A172 (cell line): ENCODE measurements at regions not wholly inside any gene's neighbourhood (a gene's known extent, or its start where the extent isn't known, plus 50 kb on each side); places are given as distances from the start of the nearest gene placed in this dataset.

ENCODE experiments used
- DNase-seq: peaks from one replicate; pipeline ENCODE4 v3.0.0-alpha.2; 2015; ENCODE audit warnings: low spot score

DNA sequence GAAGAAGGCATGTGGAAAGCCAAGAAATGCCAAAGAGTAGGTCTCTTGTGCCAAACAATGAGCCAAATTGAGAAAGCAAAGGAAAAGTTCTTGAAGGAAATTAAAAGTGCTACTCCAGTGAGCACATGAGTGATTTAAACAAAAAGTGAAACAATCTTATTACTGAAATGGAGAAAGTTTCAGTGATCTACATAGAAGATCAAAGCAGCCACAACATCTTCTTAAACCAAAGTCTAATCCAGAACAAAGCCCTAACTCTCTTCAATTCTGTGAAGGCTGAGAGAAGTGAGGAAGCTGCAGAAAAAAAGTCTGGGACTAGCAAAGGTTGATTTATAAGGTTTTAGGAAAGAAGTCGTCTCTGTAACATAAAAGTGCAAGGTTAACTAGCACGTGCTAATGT lies 259.6 kb downstream of the FLRT2 start:
- no peak for DNase-seq

- DNase-seq: no peak
These were observed 258.7 kb downstream of the FLRT2 start for GRCh38 chr14:85788470-85789233.

GRCh38 chr14:85766295-85766694 lies 236.4 kb downstream of the FLRT2 start:
- DNase-seq: no peak

DNA sequence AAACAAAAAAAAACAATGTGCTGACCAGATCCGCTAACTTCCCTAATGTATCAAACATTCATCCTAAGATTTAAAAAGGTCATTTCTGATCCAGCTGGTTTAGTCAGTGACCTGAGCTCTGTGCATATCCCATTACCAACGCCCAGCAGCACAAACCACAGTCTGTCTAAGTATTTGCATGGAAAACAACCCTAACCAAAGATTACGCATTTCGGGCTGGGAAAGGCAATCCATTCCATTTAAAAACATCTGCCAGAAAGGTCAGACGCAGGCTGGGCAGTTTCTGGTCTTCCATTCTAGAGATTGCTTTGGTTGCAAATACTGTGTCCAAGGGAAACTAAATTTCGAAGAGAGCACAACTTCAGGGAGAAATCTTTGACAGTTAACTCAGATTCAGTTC lies 234.9 kb downstream of the FLRT2 start:
- no peak for DNase-seq

DNA sequence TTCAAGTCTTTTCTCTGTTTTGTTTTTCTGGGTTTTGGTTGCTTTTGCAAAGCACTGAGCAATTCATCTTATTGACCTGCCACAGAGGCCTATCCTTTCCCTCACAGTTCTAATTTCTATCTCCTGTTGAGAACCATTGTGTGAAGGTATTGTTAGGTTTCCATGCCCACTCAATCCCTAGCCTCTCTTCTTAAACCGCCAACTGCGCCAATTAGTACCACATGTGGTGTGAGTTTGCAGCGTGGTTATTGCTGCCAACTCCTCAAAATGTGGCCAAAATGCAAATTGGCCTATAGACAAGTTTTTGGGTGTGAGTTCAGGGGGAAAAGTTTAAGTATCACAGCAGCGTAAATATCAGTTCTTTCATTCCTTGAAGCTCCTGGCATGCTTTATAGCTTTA lies 232.6 kb downstream of the FLRT2 start:
- no peak for DNase-seq

GRCh38 chr14:85752175-85752574 lies 222.2 kb downstream of the FLRT2 start:
- DNase-seq: no peak

DNA sequence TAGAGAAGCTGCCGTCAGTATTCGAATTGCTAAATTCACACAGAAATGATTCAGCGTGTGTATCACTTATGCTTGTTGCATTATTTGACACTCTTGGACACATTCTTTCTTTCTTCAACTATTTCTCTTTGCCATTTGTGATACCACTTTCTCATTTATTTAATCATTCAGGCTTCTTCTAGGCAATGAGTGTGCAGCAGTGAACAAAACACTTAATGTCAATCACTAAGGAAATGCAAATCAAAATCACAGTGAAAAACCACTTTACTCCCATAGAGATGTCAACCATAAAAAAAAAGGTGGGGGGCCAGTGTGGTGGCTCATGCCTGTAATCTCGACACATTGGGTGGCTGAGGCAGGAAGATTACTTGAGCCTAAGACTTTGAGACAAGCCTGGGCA lies 214.6 kb downstream of the FLRT2 start:
- no peak for DNase-seq

DNA sequence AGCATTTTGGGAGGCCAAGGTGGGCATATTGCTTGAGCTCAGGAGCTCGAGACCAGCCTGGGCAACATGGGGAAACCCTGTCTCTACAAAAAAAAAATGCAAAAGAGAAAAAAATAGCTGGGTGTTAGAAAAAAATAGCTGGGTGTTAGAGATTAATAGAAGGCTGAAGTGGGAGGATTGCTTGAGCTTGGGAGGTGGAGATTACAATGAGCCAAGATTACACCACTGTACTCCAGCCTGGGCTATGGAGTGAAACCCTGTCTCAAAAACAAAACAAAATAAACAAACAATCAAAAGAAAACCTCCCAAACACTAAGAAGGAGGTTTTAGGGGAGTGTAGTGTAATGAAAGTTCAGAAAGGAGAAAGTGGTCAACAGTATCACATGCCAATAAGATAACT lies 202.1 kb downstream of the FLRT2 start:
- no peak for DNase-seq

- peak; percentile 26 for DNase-seq
These were observed 201.2 kb downstream of the FLRT2 start for GRCh38 chr14:85731186-85731585.

DNA sequence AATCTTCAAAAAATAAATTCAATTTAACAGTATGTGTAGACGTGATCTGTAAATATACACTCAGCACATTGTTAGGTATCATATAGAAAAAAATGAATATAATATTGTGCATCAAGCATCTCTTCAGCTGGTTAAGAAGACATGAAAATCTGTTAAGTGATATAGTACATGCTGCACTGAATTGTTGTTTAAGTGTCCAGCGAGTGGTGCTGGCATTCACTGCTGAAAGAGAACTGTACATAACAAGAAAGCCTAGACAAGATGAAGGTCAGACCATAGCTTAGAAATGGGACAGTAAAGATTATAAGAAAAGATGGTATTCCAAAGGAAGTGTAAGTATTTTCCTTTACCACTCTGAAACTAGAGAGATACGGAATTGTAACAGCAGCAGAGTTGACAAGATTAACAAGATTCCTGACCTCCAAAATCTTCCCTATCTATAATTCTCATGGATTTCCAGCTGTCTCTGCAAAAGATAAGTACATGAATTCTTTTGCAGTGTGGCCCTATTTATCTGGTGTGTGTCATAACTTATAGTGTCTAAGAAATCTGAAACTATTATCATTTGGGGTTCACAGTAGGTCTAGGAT lies 198.6 kb downstream of the FLRT2 start:
- DNase-seq: no peak

DNA sequence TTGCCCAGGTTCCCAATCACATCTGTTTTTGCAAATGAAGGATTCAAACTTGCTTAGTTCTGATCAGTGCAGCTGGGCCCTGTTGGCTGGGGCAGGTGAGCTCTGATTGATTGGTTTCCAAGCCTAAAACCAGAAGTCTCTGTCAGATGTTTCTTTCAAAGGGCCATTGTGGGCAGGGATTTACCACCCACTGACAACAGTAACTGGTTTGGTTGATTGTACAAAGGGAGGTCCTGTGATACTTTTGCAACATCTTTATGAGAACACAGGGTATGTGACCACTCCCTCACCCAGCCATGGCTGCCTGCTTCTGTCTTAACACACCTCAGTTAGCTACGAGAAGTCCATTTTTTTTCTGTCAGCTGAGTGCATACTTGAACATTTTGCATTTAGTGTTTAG lies 184.1 kb downstream of the FLRT2 start:
- no peak for DNase-seq

DNA sequence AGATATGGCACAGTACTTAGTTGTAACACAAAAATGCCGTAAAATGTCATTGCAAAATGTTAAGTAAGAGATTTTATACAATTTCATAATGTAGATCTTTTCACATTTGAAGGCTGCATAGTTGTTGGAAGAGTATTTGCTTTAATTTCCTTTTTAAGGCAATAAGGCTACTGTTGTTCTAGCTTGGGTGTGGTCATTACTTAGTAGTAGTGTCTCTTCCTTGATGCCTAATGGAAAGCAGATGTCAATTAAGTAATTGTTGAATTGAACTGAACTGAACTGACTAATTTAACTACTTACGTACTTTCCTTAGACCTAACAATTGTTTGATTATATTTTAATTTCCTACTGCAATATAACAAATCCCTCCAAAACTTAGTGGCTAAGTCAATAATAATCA lies 181.7 kb downstream of the FLRT2 start:
- DNase-seq: no peak
